CD4-positive, alpha-beta memory T cell (primary cell): ENCODE measurements at regions not wholly inside any gene's neighbourhood (a gene's known extent, or its start where the extent isn't known, plus 50 kb on each side); places are given as distances from the start of the nearest gene placed in this dataset.

Experiments used
- CTCF ChIA-PET: fragments of 350-600 bp; sonication (Branson Sonifier 250); formaldehyde crosslinking; loops from one replicate; lab custom pipeline; 2021; ENCODE audit warnings: inconsistent platforms; ENCODE audit not compliant: partially characterized antibody; lab: Charles Lee
- POLR2A ChIA-PET: fragments of 350-600 bp; sonication (Branson Sonifier 250); formaldehyde crosslinking; loops from one replicate; lab custom pipeline; 2021; ENCODE audit not compliant: partially characterized antibody; lab: Charles Lee
- DNase-seq, 5 donors: peaks; one replicate each; pipeline versions ENCODE4 v3.0.0 to v3.0.0-alpha.2; 2020 to 2022; ENCODE audit warnings: mixed read lengths in 1 of 5
- H3K27ac ChIP-seq: one replicate; pipeline ENCODE4 v1.7.0; 2013; ENCODE audit warnings: low read depth, low read length
- H3K27me3 ChIP-seq: 2 replicates; pipeline ENCODE4 v1.7.0; 2013; ENCODE audit warnings: mild to moderate bottlenecking, low read length, moderate library complexity; ENCODE audit not compliant: insufficient read depth
- H3K36me3 ChIP-seq: 2 replicates; pipeline ENCODE4 v1.7.0; 2013; ENCODE audit warnings: mild to moderate bottlenecking, low read length, moderate library complexity; ENCODE audit not compliant: insufficient read depth
- H3K4me1 ChIP-seq: 2 replicates; pipeline ENCODE4 v1.7.0; 2013; ENCODE audit warnings: mild to moderate bottlenecking, low read length, moderate library complexity; ENCODE audit not compliant: insufficient read depth
- H3K4me3 ChIP-seq, 2 donors: one replicate each; pipeline ENCODE4 v1.7.0; 2013; ENCODE audit warnings: low read length in 2 of 2, mild to moderate bottlenecking in 1 of 2
- H3K9me3 ChIP-seq, 2 donors: one replicate each; pipeline ENCODE4 v1.7.0; 2013; ENCODE audit warnings: low read length in 2 of 2, control low read depth in 1 of 2; ENCODE audit not compliant: control insufficient read depth in 1 of 2
- H3K27ac Mint-ChIP-seq, 7 donors: one replicate each; pipeline ENCODE4 v1.8.0; 2020 to 2021; ENCODE audit warnings: mixed read lengths in 7 of 7, mild to moderate bottlenecking in 6 of 7, inconsistent platforms in 3 of 7, moderate library complexity in 3 of 7
- H3K27me3 Mint-ChIP-seq, 2 donors: one replicate each; pipeline ENCODE4 v1.8.0; 2020 to 2021; ENCODE audit warnings: mixed read lengths in 2 of 2
- H3K36me3 Mint-ChIP-seq, 2 donors: one replicate each; pipeline ENCODE4 v1.8.0; 2020 to 2021; ENCODE audit warnings: mixed read lengths in 2 of 2, inconsistent platforms in 1 of 2, mild to moderate bottlenecking in 1 of 2
- H3K4me1 Mint-ChIP-seq, 4 donors: one replicate each; pipeline ENCODE4 v1.8.0; 2020 to 2021; ENCODE audit warnings: mixed read lengths in 4 of 4, mild to moderate bottlenecking in 1 of 4
- H3K4me3 Mint-ChIP-seq, 8 donors: one replicate each; pipeline ENCODE4 v1.8.0; 2020 to 2021; ENCODE audit warnings: mixed read lengths in 8 of 8, mild to moderate bottlenecking in 7 of 8, moderate library complexity in 6 of 8, inconsistent platforms in 3 of 8
- H3K9me3 Mint-ChIP-seq, 8 donors: one replicate each; pipeline ENCODE4 v1.8.0; 2020 to 2021; ENCODE audit warnings: mixed read lengths in 8 of 8, mild to moderate bottlenecking in 5 of 8, inconsistent platforms in 3 of 8, moderate library complexity in 1 of 8
- intact Hi-C: fragments of 100-400 bp; cut with micrococcal nuclease; formaldehyde crosslinking; loops from one replicate; pipeline ENCODE4 v1.15.1; 2023

- no peak for DNase-seq
- Histone ChIP-seq H3K9me3 (no peaks in the 10 kb centered on the region), H3K36me3 (no peaks in the 10 kb centered on the region), H3K27ac (no peak overlapping the region), H3K27me3 (no peaks in the 10 kb centered on the region), H3K4me3 (no peak overlapping the region), H3K4me1 (no peaks in the 10 kb centered on the region)
- no peak overlapping the region for H3K4me3 Mint-ChIP-seq
- H3K9me3 Mint-ChIP-seq, result no peaks in the 10 kb centered on the region
- intact Hi-C loops, result no loop called here
- no peaks in the 10 kb centered on the region for H3K36me3 Mint-ChIP-seq
- H3K27ac Mint-ChIP-seq, result no peak overlapping the region
- H3K27me3 Mint-ChIP-seq, result peaks cover 0 to 2% of the 10 kb centered on the region in 2 donors
- ChIA-PET CTCF (no interaction called here), POLR2A (no interaction called here)
- H3K4me1 Mint-ChIP-seq, result no peaks in the 10 kb centered on the region
Measured at GRCh38 chr9:86765746-86766430, 181.4 kb downstream of the GAS1 start.

GRCh38 chr9:86764671-86765343 lies 182.5 kb downstream of the GAS1 start:
- H3K27me3 ChIP-seq, result no peaks in the 10 kb centered on the region
- Mint-ChIP-seq H3K9me3 (no peaks in the 10 kb centered on the region), H3K27ac (no peak overlapping the region), H3K4me1 (no peaks in the 10 kb centered on the region), H3K36me3 (no peaks in the 10 kb centered on the region), H3K27me3 (peaks cover 0 to 4% of the 10 kb centered on the region in 2 donors), H3K4me3 (no peak overlapping the region)
- no peaks in the 10 kb centered on the region for H3K36me3 ChIP-seq
- intact Hi-C loops, result no loop called here
- no peaks in the 10 kb centered on the region for H3K4me1 ChIP-seq
- no peak overlapping the region for H3K4me3 ChIP-seq
- H3K27ac ChIP-seq, result no peak overlapping the region
- no peaks in the 10 kb centered on the region for H3K9me3 ChIP-seq
- POLR2A ChIA-PET, result no interaction called here
- CTCF ChIA-PET, result no interaction called here
- DNase-seq, result no peak

- no peak overlapping the region for H3K4me3 ChIP-seq
- no peaks in the 10 kb centered on the region for H3K27me3 ChIP-seq
- H3K9me3 ChIP-seq, result no peaks in the 10 kb centered on the region
- CTCF ChIA-PET, result no interaction called here
- Mint-ChIP-seq H3K27ac (no peak overlapping the region), H3K4me1 (no peaks in the 10 kb centered on the region), H3K27me3 (peaks cover 0 to 4% of the 10 kb centered on the region in 2 donors), H3K4me3 (no peak overlapping the region), H3K36me3 (no peaks in the 10 kb centered on the region), H3K9me3 (no peaks in the 10 kb centered on the region)
- no peaks in the 10 kb centered on the region for H3K4me1 ChIP-seq
- intact Hi-C loops, result no loop called here
- H3K27ac ChIP-seq, result no peak overlapping the region
- no peak for DNase-seq
- POLR2A ChIA-PET, result no interaction called here
- H3K36me3 ChIP-seq, result no peaks in the 10 kb centered on the region
Measured at GRCh38 chr9:86764221-86764624, 183.1 kb downstream of the GAS1 start.

- H3K9me3 Mint-ChIP-seq, result no peaks in the 10 kb centered on the region
- no peak for DNase-seq
- CTCF ChIA-PET, result no interaction called here
- Histone ChIP-seq H3K27me3 (no peaks in the 10 kb centered on the region), H3K9me3 (no peaks in the 10 kb centered on the region), H3K4me3 (no peak overlapping the region), H3K27ac (no peak overlapping the region), H3K36me3 (no peaks in the 10 kb centered on the region), H3K4me1 (no peaks in the 10 kb centered on the region)
- intact Hi-C loops, result no loop called here
- H3K36me3 Mint-ChIP-seq, result no peaks in the 10 kb centered on the region
- H3K27me3 Mint-ChIP-seq, result peaks cover 0 to 4% of the 10 kb centered on the region in 2 donors
- no peak overlapping the region for H3K4me3 Mint-ChIP-seq
- H3K27ac Mint-ChIP-seq, result no peak overlapping the region
- H3K4me1 Mint-ChIP-seq, result no peaks in the 10 kb centered on the region
- POLR2A ChIA-PET, result no interaction called here
Measured at GRCh38 chr9:86763791-86764190, 183.5 kb downstream of the GAS1 start.

GRCh38 chr9:86757382-86757720 lies 190.0 kb downstream of the GAS1 start:
- CTCF ChIA-PET, result no interaction called here
- H3K27me3 ChIP-seq, result no peaks in the 10 kb centered on the region
- Mint-ChIP-seq H3K27ac (no peak overlapping the region), H3K27me3 (peaks cover 0 to 5% of the 10 kb centered on the region in 2 donors), H3K36me3 (no peaks in the 10 kb centered on the region), H3K4me1 (no peaks in the 10 kb centered on the region), H3K4me3 (no peak overlapping the region), H3K9me3 (no peaks in the 10 kb centered on the region)
- no peaks in the 10 kb centered on the region for H3K9me3 ChIP-seq
- H3K36me3 ChIP-seq, result no peaks in the 10 kb centered on the region
- no peak overlapping the region for H3K27ac ChIP-seq
- POLR2A ChIA-PET, result no interaction called here
- intact Hi-C loops, result no loop called here
- DNase-seq, result no peak
- H3K4me3 ChIP-seq, result no peak overlapping the region
- H3K4me1 ChIP-seq, result no peaks in the 10 kb centered on the region

- POLR2A ChIA-PET, result no interaction called here
- Mint-ChIP-seq H3K27ac (no peak overlapping the region), H3K4me3 (no peak overlapping the region), H3K9me3 (no peaks in the 10 kb centered on the region), H3K27me3 (peaks cover 0 to 5% of the 10 kb centered on the region in 2 donors), H3K4me1 (no peaks in the 10 kb centered on the region), H3K36me3 (no peaks in the 10 kb centered on the region)
- Histone ChIP-seq H3K4me3 (no peak overlapping the region), H3K4me1 (no peaks in the 10 kb centered on the region), H3K27me3 (no peaks in the 10 kb centered on the region), H3K9me3 (no peaks in the 10 kb centered on the region), H3K27ac (no peak overlapping the region), H3K36me3 (no peaks in the 10 kb centered on the region)
- DNase-seq, result no peak
- intact Hi-C loops, result no loop called here
- CTCF ChIA-PET, result no interaction called here
Measured at GRCh38 chr9:86756576-86757381, 190.5 kb downstream of the GAS1 start.

- Histone ChIP-seq H3K4me3 (no peak overlapping the region), H3K27me3 (no peaks in the 10 kb centered on the region), H3K27ac (no peak overlapping the region), H3K9me3 (no peaks in the 10 kb centered on the region), H3K36me3 (no peaks in the 10 kb centered on the region), H3K4me1 (no peaks in the 10 kb centered on the region)
- Mint-ChIP-seq H3K27me3 (peaks cover 0 to 5% of the 10 kb centered on the region in 2 donors), H3K9me3 (no peaks in the 10 kb centered on the region), H3K27ac (no peak overlapping the region), H3K4me3 (no peak overlapping the region), H3K36me3 (no peaks in the 10 kb centered on the region), H3K4me1 (no peaks in the 10 kb centered on the region)
- CTCF ChIA-PET, result no interaction called here
- no peak for DNase-seq
- POLR2A ChIA-PET, result no interaction called here
- intact Hi-C loops, result no loop called here
Measured at GRCh38 chr9:86755561-86755941, 191.8 kb downstream of the GAS1 start.
